NCI-H774 (cell line): ENCODE measurements at regions not wholly inside any gene's neighbourhood (a gene's known extent, or its start where the extent isn't known, plus 50 kb on each side); places are given as distances from the start of the nearest gene placed in this dataset.
"Not testable (repeated sequence)": the region's sequence is repeated elsewhere in the genome, so short reads cannot be mapped to it uniquely, and the experiment has no call there.

ENCODE experiments used
- DNase-seq: peaks from one replicate; lab custom pipeline; 2025; lab: John Stamatoyannopoulos, UW

GRCh38 chr7:123323689-123324088, 123.9 kb upstream of the SLC13A1 start:
- no peak for DNase-seq

- DNase-seq: not testable (repeated sequence)
Observed at GRCh38 chr7:123321578-123321977, 121.8 kb upstream of the SLC13A1 start.

- DNase-seq: no peak
Observed at GRCh38 chr7:123319911-123320310, 120.1 kb upstream of the SLC13A1 start.

- no peak for DNase-seq
Observed at GRCh38 chr7:123314886-123315285, 115.1 kb upstream of the SLC13A1 start.

GRCh38 chr7:123308254-123308951, 108.6 kb upstream of the SLC13A1 start:
- DNase-seq: no peak

GRCh38 chr7:123305840-123306375, 106.1 kb upstream of the SLC13A1 start:
- DNase-seq: no peak

GRCh38 chr7:123303926-123304325, 104.2 kb upstream of the SLC13A1 start:
- no peak for DNase-seq

GRCh38 chr7:123296965-123297364, 97.2 kb upstream of the SLC13A1 start:
- no peak for DNase-seq

GRCh38 chr7:123293710-123294109, 93.9 kb upstream of the SLC13A1 start:
- no peak for DNase-seq

GRCh38 chr7:123292227-123292626, 92.5 kb upstream of the SLC13A1 start:
- DNase-seq: no peak

GRCh38 chr7:123289200-123289599, 89.4 kb upstream of the SLC13A1 start:
- DNase-seq: no peak

- DNase-seq: no peak
Observed at GRCh38 chr7:123285076-123285700, 85.4 kb upstream of the SLC13A1 start.

GRCh38 chr7:123283373-123283772, 83.6 kb upstream of the SLC13A1 start:
- DNase-seq: no peak

GRCh38 chr7:123282181-123282580, 82.4 kb upstream of the SLC13A1 start:
- DNase-seq: no peak

GRCh38 chr7:123279949-123280348, 80.2 kb upstream of the SLC13A1 start:
- no peak for DNase-seq

- no peak for DNase-seq
Observed at GRCh38 chr7:123275036-123275753, 75.4 kb upstream of the SLC13A1 start.

GRCh38 chr7:123273185-123273584, 73.4 kb upstream of the SLC13A1 start:
- DNase-seq: no peak

- no peak for DNase-seq
Observed at GRCh38 chr7:123271856-123272255, 72.1 kb upstream of the SLC13A1 start.

- no peak for DNase-seq
Observed at GRCh38 chr7:123271231-123271630, 71.5 kb upstream of the SLC13A1 start.

GRCh38 chr7:123270570-123270969, 70.8 kb upstream of the SLC13A1 start:
- DNase-seq: no peak

- no peak for DNase-seq
Observed at GRCh38 chr7:123265853-123266252, 66.1 kb upstream of the SLC13A1 start.

- not testable (repeated sequence) for DNase-seq
Observed at GRCh38 chr7:123264820-123265219, 65.1 kb upstream of the SLC13A1 start.

- no peak for DNase-seq
Observed at GRCh38 chr7:123260428-123260960, 60.7 kb upstream of the SLC13A1 start.
